HepG2 (cell line): ENCODE measurements at regions not wholly inside any gene's neighbourhood (a gene's known extent, or its start where the extent isn't known, plus 50 kb on each side); places are given as distances from the start of the nearest gene placed in this dataset.

ENCODE experiments used
- SP5 ChIP-seq: IDR thresholded peaks from 2 replicates; pipeline ENCODE4 v1.6.1; 2016; ENCODE audit warnings: low read depth, borderline replicate concordance
- ZFP36 ChIP-seq: fragments of 150-350 bp; IDR thresholded peaks from 2 replicates; pipeline ENCODE4 v1.6.1; 2018; ENCODE audit warnings: borderline replicate concordance, low read length, low read depth; ENCODE audit not compliant: partially characterized antibody
- TF ChIP-seq, protein P1 (sequence below): sonication (generic); formaldehyde crosslinking; IDR thresholded peaks from 2 replicates; pipeline ENCODE4 v1.5.0; 2020; ENCODE audit warnings: missing genetic modification reagents

DNA sequence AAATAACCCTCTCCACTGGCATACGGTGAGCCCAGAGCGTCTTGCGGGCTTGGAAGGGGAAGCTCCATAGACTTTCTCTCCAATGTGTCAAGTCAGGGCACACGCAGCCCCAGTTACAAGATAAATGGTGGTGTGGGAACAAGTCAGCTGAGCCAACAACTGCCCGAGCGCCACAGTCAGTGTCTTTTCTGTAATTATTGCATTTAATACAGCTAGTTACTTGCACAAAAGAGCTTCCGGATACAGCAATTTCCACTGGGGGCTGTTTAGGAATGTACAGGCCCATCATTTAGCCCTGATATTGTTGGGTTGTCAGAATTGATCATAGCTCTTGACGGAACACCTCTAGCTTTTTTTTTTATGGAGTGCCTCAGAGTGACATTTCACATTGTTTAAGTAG, 193.5 kb upstream of the SP8 start:
- TF ChIP-seq ZFP36, result no peak
- no peak for TF ChIP-seq SP5 (CRISPR knock-in tag)
- TF ChIP-seq, protein P1, sequence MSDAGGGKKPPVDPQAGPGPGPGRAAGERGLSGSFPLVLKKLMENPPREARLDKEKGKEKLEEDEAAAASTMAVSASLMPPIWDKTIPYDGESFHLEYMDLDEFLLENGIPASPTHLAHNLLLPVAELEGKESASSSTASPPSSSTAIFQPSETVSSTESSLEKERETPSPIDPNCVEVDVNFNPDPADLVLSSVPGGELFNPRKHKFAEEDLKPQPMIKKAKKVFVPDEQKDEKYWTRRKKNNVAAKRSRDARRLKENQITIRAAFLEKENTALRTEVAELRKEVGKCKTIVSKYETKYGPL, result no peak
